ENCODE measurements at regions not wholly inside any gene's neighbourhood (a gene's known extent, or its start where the extent isn't known, plus 50 kb on each side); places are given as distances from the start of the nearest gene placed in this dataset.

DNA sequence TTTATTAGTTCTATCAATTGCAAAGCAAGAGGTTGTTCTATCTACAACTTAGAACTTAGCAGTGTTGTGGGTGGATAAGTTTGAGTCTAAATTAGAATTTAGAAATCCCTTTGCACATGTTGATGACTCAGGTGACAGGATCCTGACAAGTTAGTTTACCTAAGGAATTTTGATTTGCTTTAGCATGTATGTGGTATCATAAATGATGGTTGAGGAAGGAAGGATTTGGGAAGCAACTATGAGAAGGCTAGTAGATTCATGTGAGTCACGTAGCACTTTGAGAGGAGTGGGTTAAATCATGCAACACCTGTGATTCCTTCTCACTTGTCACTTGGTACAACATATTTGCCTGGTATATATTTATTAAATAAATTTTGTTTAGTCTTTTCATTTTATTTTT lies 223.7 kb upstream of the USP25 start:
- Histone ChIP-seq H3K9me3 (ENCODE audit: control insufficient read depth, low read depth, low read length) (no peaks in the 10 kb centered on the region), H3K4me3 (ENCODE audit: low read length) (no peak overlapping the region), H3K27ac (ENCODE audit: low read length) (no peak overlapping the region), H3K27me3 (ENCODE audit: control insufficient read depth, insufficient read depth, low read length) (no peaks in the 10 kb centered on the region), H3K36me3 (ENCODE audit: control insufficient read depth, insufficient read depth, low read length) (no peaks in the 10 kb centered on the region), H3K4me1 (ENCODE audit: control insufficient read depth, insufficient read depth, low read length) (no peaks in the 10 kb centered on the region)
- no peak for DNase-seq
- WGBS (ENCODE audit: insufficient coverage, low lambda C conversion rate): no CpG with 5 or more reads among the region's 1 CpG

DNA sequence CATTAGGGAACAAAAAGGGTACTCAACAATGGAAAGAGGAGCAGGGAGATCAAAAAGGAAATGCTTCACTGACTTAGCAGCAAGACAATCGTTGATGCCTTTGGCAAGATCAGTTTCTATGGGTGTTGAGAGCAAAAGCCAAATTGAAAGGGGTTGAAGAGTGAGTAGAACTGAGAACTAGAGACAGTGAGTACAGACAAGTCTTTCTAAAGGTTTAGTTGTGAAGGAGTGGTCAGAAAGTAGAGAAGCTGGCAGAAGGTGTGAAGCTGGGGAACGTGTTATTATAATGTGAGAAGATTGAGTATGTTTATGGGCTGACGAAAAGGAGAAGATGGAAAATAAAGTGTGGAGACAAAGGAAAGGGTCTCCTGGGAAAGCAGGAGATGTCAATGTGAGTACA lies 221.2 kb upstream of the USP25 start:
- H3K9me3 ChIP-seq (ENCODE audit: control insufficient read depth, low read depth, low read length): no peaks in the 10 kb centered on the region
- H3K4me3 ChIP-seq (ENCODE audit: low read length): no peak overlapping the region
- H3K36me3 ChIP-seq (ENCODE audit: control insufficient read depth, insufficient read depth, low read length): no peaks in the 10 kb centered on the region
- H3K27ac ChIP-seq (ENCODE audit: low read length): no peak overlapping the region
- 83% methylated on average over 3 of the region's 3 CpGs for WGBS (ENCODE audit: insufficient coverage, low lambda C conversion rate)
- no peak for DNase-seq
- H3K27me3 ChIP-seq (ENCODE audit: control insufficient read depth, insufficient read depth, low read length): no peaks in the 10 kb centered on the region
- no peaks in the 10 kb centered on the region for H3K4me1 ChIP-seq (ENCODE audit: control insufficient read depth, insufficient read depth, low read length)

GRCh38 chr21:15514073-15514946 lies 215.5 kb upstream of the USP25 start:
- H3K9me3 ChIP-seq (ENCODE audit: control insufficient read depth, low read depth, low read length): no peaks in the 10 kb centered on the region
- 63% methylated on average over 6 of the region's 8 CpGs for WGBS (ENCODE audit: insufficient coverage, low lambda C conversion rate)

GRCh38 chr21:15515908-15516307 lies 213.9 kb upstream of the USP25 start:
- Histone ChIP-seq H3K27ac (ENCODE audit: low read length) (no peak overlapping the region), H3K9me3 (ENCODE audit: control insufficient read depth, low read depth, low read length) (no peaks in the 10 kb centered on the region), H3K36me3 (ENCODE audit: control insufficient read depth, insufficient read depth, low read length) (no peaks in the 10 kb centered on the region), H3K4me1 (ENCODE audit: control insufficient read depth, insufficient read depth, low read length) (no peaks in the 10 kb centered on the region), H3K4me3 (ENCODE audit: low read length) (no peak overlapping the region), H3K27me3 (ENCODE audit: control insufficient read depth, insufficient read depth, low read length) (no peaks in the 10 kb centered on the region)
- DNase-seq: no peak
- WGBS (ENCODE audit: insufficient coverage, low lambda C conversion rate): 94% methylated on average over 2 of the region's 2 CpGs

More at GRCh38 chr21:15514073-15514946, 215.5 kb upstream of the USP25 start:
- no peaks in the 10 kb centered on the region for H3K4me1 ChIP-seq (ENCODE audit: control insufficient read depth, insufficient read depth, low read length)
- no peak overlapping the region for H3K4me3 ChIP-seq (ENCODE audit: low read length)
- H3K27ac ChIP-seq (ENCODE audit: low read length): no peak overlapping the region
- peak; percentile 5 to 37 for DNase-seq
- H3K27me3 ChIP-seq (ENCODE audit: control insufficient read depth, insufficient read depth, low read length): no peaks in the 10 kb centered on the region
- H3K36me3 ChIP-seq (ENCODE audit: control insufficient read depth, insufficient read depth, low read length): no peaks in the 10 kb centered on the region

GRCh38 chr21:15517394-15517793 lies 212.4 kb upstream of the USP25 start:
- no peak for DNase-seq
- no peaks in the 10 kb centered on the region for H3K9me3 ChIP-seq (ENCODE audit: control insufficient read depth, low read depth, low read length)
- no peaks in the 10 kb centered on the region for H3K36me3 ChIP-seq (ENCODE audit: control insufficient read depth, insufficient read depth, low read length)

DNA sequence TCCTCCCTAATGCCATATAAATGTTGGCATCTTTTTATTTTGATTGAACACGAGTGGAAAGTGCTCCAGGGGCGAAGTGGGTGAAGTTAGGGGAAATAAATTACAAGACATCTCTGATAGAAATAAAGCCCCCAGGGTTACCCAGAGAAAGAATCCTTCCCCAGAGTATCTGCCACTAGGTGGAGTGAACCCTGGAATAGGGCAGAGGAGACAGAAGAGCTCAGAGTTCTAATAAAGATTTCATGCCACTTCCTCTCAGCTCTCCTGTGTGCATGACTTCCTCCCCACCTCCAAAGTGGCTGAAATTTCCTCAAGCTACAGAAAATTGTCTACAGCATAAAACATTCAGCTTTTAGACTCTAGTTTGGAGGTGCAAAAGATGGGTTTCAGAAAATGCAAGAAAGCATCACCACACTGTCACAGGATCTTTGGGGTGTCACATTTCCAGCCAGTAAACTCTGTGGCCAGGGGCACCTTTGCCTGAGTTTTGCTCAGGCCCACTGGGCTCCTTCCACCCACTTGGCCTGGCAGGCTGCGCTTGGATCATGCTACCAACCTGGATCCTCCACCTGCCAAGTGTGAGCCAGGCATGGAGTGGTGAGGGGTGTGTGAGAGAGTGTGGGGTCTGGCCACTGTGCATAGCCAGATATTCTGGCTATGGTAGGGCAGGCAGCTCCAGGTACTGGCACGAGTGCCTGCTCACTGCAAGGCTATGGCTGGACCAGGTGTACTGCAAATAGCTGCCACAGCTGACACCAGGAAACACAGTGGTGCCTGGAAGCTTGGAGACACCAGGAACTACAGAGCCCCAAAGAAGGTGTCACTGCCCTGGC lies 208.8 kb upstream of the USP25 start:
- H3K27ac ChIP-seq (ENCODE audit: low read length): no peak overlapping the region
- DNase-seq: no peak
- WGBS (ENCODE audit: insufficient coverage, low lambda C conversion rate): 100% methylated on average over 2 of the region's 4 CpGs
- no peaks in the 10 kb centered on the region for H3K4me1 ChIP-seq (ENCODE audit: control insufficient read depth, insufficient read depth, low read length)
- no peaks in the 10 kb centered on the region for H3K9me3 ChIP-seq (ENCODE audit: control insufficient read depth, low read depth, low read length)
- no peaks in the 10 kb centered on the region for H3K36me3 ChIP-seq (ENCODE audit: control insufficient read depth, insufficient read depth, low read length)
- no peaks in the 10 kb centered on the region for H3K27me3 ChIP-seq (ENCODE audit: control insufficient read depth, insufficient read depth, low read length)
- H3K4me3 ChIP-seq (ENCODE audit: low read length): no peak overlapping the region

More at GRCh38 chr21:15517394-15517793, 212.4 kb upstream of the USP25 start:
- Histone ChIP-seq H3K27me3 (ENCODE audit: control insufficient read depth, insufficient read depth, low read length) (no peaks in the 10 kb centered on the region), H3K4me1 (ENCODE audit: control insufficient read depth, insufficient read depth, low read length) (no peaks in the 10 kb centered on the region), H3K27ac (ENCODE audit: low read length) (no peak overlapping the region), H3K4me3 (ENCODE audit: low read length) (no peak overlapping the region)

GRCh38 chr21:15521644-15522001 lies 208.2 kb upstream of the USP25 start:
- Histone ChIP-seq H3K4me3 (ENCODE audit: low read length) (no peak overlapping the region), H3K36me3 (ENCODE audit: control insufficient read depth, insufficient read depth, low read length) (no peaks in the 10 kb centered on the region), H3K27ac (ENCODE audit: low read length) (no peak overlapping the region), H3K9me3 (ENCODE audit: control insufficient read depth, low read depth, low read length) (no peaks in the 10 kb centered on the region), H3K4me1 (ENCODE audit: control insufficient read depth, insufficient read depth, low read length) (no peaks in the 10 kb centered on the region), H3K27me3 (ENCODE audit: control insufficient read depth, insufficient read depth, low read length) (no peaks in the 10 kb centered on the region)
- no peak for DNase-seq
- 100% methylated on average over 1 of the region's 5 CpGs for WGBS (ENCODE audit: insufficient coverage, low lambda C conversion rate)

GRCh38 chr21:15522148-15522547 lies 207.6 kb upstream of the USP25 start:
- DNase-seq: no peak
- H3K4me3 ChIP-seq (ENCODE audit: low read length): no peak overlapping the region
- H3K27ac ChIP-seq (ENCODE audit: low read length): no peak overlapping the region
- no peaks in the 10 kb centered on the region for H3K27me3 ChIP-seq (ENCODE audit: control insufficient read depth, insufficient read depth, low read length)
- H3K9me3 ChIP-seq (ENCODE audit: control insufficient read depth, low read depth, low read length): no peaks in the 10 kb centered on the region
- H3K36me3 ChIP-seq (ENCODE audit: control insufficient read depth, insufficient read depth, low read length): no peaks in the 10 kb centered on the region
- no CpG with 5 or more reads among the region's 5 CpGs for WGBS (ENCODE audit: insufficient coverage, low lambda C conversion rate)
- H3K4me1 ChIP-seq (ENCODE audit: control insufficient read depth, insufficient read depth, low read length): no peaks in the 10 kb centered on the region

DNA sequence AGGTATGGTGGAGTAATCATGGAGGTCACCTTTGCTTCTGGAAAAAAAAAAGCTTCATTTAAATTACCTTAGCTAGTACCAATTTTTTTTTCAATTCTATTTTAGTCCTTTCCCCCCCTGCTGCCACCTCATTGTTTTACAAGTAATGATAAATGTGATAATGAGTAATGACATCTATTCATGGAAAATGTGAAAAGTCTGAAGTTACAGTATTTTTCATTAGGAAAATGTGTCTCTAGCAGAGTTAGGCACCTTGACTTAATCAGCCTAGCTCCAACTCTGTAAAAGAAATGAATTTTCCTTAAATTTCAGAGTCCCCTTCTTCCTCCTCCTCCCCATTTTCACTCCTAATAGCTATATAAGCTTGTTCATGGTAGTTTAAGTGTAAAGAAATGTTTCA lies 204.9 kb upstream of the USP25 start:
- no peak for DNase-seq
- H3K4me3 ChIP-seq (ENCODE audit: low read length): no peak overlapping the region
- H3K4me1 ChIP-seq (ENCODE audit: control insufficient read depth, insufficient read depth, low read length): no peaks in the 10 kb centered on the region
- H3K9me3 ChIP-seq (ENCODE audit: control insufficient read depth, low read depth, low read length): no peaks in the 10 kb centered on the region
- no peak overlapping the region for H3K27ac ChIP-seq (ENCODE audit: low read length)
- no peaks in the 10 kb centered on the region for H3K36me3 ChIP-seq (ENCODE audit: control insufficient read depth, insufficient read depth, low read length)
- H3K27me3 ChIP-seq (ENCODE audit: control insufficient read depth, insufficient read depth, low read length): no peaks in the 10 kb centered on the region

DNA sequence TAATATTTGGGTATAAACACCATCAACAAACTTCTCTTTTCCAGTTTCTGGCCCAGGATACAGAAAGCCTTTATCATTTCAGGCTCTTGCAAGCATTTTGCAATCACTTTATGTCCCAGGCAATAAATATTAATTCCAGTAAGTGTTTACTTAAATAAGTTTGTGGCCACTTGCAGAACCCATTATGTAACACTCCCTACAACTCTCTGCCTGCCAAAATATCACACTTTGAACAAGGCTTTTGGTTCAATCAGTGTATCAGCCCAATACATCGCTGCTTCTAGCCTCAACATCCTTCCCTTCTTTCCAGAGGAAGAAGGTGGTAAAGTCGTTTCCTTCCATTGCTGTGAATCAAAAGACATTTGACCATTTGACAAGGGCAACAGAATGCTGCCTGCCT lies 203.0 kb upstream of the USP25 start:
- no peaks in the 10 kb centered on the region for H3K36me3 ChIP-seq (ENCODE audit: control insufficient read depth, insufficient read depth, low read length)
- no CpG with 5 or more reads among the region's 2 CpGs for WGBS (ENCODE audit: insufficient coverage, low lambda C conversion rate)
- H3K27ac ChIP-seq (ENCODE audit: low read length): no peak overlapping the region
- no peaks in the 10 kb centered on the region for H3K4me1 ChIP-seq (ENCODE audit: control insufficient read depth, insufficient read depth, low read length)
- no peak for DNase-seq
- H3K27me3 ChIP-seq (ENCODE audit: control insufficient read depth, insufficient read depth, low read length): no peaks in the 10 kb centered on the region
- no peak overlapping the region for H3K4me3 ChIP-seq (ENCODE audit: low read length)
- no peaks in the 10 kb centered on the region for H3K9me3 ChIP-seq (ENCODE audit: control insufficient read depth, low read depth, low read length)
